ENCODE measurements at regions not wholly inside any gene's neighbourhood (a gene's known extent, or its start where the extent isn't known, plus 50 kb on each side); places are given as distances from the start of the nearest gene placed in this dataset.

- Histone ChIP-seq H3K4me1 (ENCODE audit: low read depth, poor library complexity, severe bottlenecking) (no peaks in the 10 kb centered on the region), H3K79me2 (ENCODE audit: insufficient read depth, low read depth) (no peaks in the 10 kb centered on the region), H3K27ac (no peak overlapping the region), H3K4me2 (no peak overlapping the region), H3K9ac (no peak overlapping the region), H3K4me3 (IDR thresholded peaks at IDR 0.05; ENCODE audit: insufficient read depth, low read depth, low read length) (no peak overlapping the region), H4K20me1 (ENCODE audit: insufficient read depth) (no peaks in the 10 kb centered on the region), H3K36me3 (ENCODE audit: insufficient read depth) (no peaks in the 10 kb centered on the region), H3K27me3 (ENCODE audit: insufficient read depth, low read depth) (no peaks in the 10 kb centered on the region), H2AFZ (ENCODE audit: low read depth) (no peak overlapping the region)
- TF ChIP-seq, protein P1, sequence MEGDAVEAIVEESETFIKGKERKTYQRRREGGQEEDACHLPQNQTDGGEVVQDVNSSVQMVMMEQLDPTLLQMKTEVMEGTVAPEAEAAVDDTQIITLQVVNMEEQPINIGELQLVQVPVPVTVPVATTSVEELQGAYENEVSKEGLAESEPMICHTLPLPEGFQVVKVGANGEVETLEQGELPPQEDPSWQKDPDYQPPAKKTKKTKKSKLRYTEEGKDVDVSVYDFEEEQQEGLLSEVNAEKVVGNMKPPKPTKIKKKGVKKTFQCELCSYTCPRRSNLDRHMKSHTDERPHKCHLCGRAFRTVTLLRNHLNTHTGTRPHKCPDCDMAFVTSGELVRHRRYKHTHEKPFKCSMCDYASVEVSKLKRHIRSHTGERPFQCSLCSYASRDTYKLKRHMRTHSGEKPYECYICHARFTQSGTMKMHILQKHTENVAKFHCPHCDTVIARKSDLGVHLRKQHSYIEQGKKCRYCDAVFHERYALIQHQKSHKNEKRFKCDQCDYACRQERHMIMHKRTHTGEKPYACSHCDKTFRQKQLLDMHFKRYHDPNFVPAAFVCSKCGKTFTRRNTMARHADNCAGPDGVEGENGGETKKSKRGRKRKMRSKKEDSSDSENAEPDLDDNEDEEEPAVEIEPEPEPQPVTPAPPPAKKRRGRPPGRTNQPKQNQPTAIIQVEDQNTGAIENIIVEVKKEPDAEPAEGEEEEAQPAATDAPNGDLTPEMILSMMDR (conservative IDR thresholded peaks at IDR 0.05; ENCODE audit: low read depth, low read length) = no peak
Measured at GRCh38 chr2:241943961-241944575, 74.5 kb downstream of the RTP5 start.

DNA sequence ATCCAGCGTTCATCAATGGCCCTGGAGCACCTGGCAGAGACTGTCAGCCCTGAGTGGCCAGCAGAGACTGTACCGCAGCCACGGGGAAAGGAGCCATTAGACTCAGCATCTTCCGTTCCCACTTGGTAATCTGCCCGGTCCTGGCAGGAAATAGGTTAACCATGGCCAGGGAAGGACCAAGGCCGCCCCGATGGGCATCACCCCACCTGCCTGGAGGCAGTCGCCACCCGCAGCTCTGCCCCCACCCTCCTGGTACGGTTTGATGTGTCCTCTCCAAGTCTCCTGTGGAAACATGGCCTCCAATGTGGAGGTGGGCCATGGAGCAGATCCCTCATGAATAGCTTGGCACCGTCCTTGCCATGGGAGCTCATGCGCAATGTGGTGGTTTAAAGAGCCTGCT, 75.3 kb downstream of the RTP5 start:
- Histone ChIP-seq H3K27me3 (ENCODE audit: insufficient read depth, low read depth) (no peaks in the 10 kb centered on the region), H3K79me2 (ENCODE audit: insufficient read depth, low read depth) (no peaks in the 10 kb centered on the region), H3K27ac (no peak overlapping the region), H3K36me3 (ENCODE audit: insufficient read depth) (no peaks in the 10 kb centered on the region), H3K4me2 (no peak overlapping the region), H4K20me1 (ENCODE audit: insufficient read depth) (no peaks in the 10 kb centered on the region), H3K9ac (no peak overlapping the region), H3K4me1 (ENCODE audit: low read depth, poor library complexity, severe bottlenecking) (no peaks in the 10 kb centered on the region), H2AFZ (ENCODE audit: low read depth) (no peak overlapping the region), H3K4me3 (IDR thresholded peaks at IDR 0.05; ENCODE audit: insufficient read depth, low read depth, low read length) (no peak overlapping the region)
- TF ChIP-seq, protein P1 (conservative IDR thresholded peaks at IDR 0.05; ENCODE audit: low read depth, low read length) = no peak

DNA sequence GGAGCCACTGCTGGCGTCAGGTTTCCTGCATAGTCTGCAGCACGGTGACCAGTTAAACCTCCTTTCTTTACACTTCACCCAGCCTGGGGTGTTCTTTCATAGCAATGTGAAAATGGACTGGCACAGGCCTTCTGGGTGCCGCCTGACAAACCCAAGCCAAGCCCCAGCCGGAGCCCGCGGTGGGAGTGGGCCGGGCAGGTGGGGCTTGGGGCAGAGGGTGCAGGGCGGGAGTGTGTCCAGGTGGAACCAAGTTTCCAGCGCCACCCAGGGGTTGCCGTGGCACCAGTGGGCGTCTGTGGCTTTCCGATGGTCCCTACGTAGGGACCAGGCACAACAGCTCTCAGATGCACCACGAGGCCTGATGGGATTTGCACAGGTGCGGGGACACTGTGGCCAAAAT, 75.8 kb downstream of the RTP5 start:
- H3K27me3 ChIP-seq (ENCODE audit: insufficient read depth, low read depth) = no peaks in the 10 kb centered on the region
- H3K4me2 ChIP-seq = no peak overlapping the region
- H4K20me1 ChIP-seq (ENCODE audit: insufficient read depth) = no peaks in the 10 kb centered on the region
- no peak overlapping the region for H3K27ac ChIP-seq
- H3K79me2 ChIP-seq (ENCODE audit: insufficient read depth, low read depth) = no peaks in the 10 kb centered on the region
- no peaks in the 10 kb centered on the region for H3K4me1 ChIP-seq (ENCODE audit: low read depth, poor library complexity, severe bottlenecking)
- no peaks in the 10 kb centered on the region for H3K36me3 ChIP-seq (ENCODE audit: insufficient read depth)
- H3K9ac ChIP-seq = no peak overlapping the region
- H3K4me3 ChIP-seq (IDR thresholded peaks at IDR 0.05; ENCODE audit: insufficient read depth, low read depth, low read length) = no peak overlapping the region
- H2AFZ ChIP-seq (ENCODE audit: low read depth) = no peak overlapping the region
- TF ChIP-seq, protein P1 (conservative IDR thresholded peaks at IDR 0.05; ENCODE audit: low read depth, low read length) = no peak

- H3K36me3 ChIP-seq (ENCODE audit: insufficient read depth) = no peaks in the 10 kb centered on the region
- peaks cover 3% of the 10 kb centered on the region for H3K4me1 ChIP-seq (ENCODE audit: low read depth, poor library complexity, severe bottlenecking)
- no peak overlapping the region for H3K4me3 ChIP-seq (IDR thresholded peaks at IDR 0.05; ENCODE audit: insufficient read depth, low read depth, low read length)
- H3K4me2 ChIP-seq = no peak overlapping the region
- H2AFZ ChIP-seq (ENCODE audit: low read depth) = no peak overlapping the region
- no peaks in the 10 kb centered on the region for H3K27me3 ChIP-seq (ENCODE audit: insufficient read depth, low read depth)
- H3K27ac ChIP-seq = no peak overlapping the region
- H4K20me1 ChIP-seq (ENCODE audit: insufficient read depth) = no peaks in the 10 kb centered on the region
- TF ChIP-seq, protein P1 (conservative IDR thresholded peaks at IDR 0.05; ENCODE audit: low read depth, low read length) = no peak
- no peaks in the 10 kb centered on the region for H3K79me2 ChIP-seq (ENCODE audit: insufficient read depth, low read depth)
- no peak overlapping the region for H3K9ac ChIP-seq
Measured at GRCh38 chr2:241945803-241946202, 76.3 kb downstream of the RTP5 start.
